Left ventricle myocardium inferior (tissue), 1 donor: ENCODE measurements at regions not wholly inside any gene's neighbourhood (a gene's known extent, or its start where the extent isn't known, plus 50 kb on each side); places are given as distances from the start of the nearest gene placed in this dataset.
"Not testable (repeated sequence)": the region's sequence is repeated elsewhere in the genome, so short reads cannot be mapped to it uniquely, and the experiment has no call there.

Experiments
- DNase-seq: peaks from one replicate; pipeline ENCODE4 v3.0.0-alpha.2; 2020
- H3K27ac ChIP-seq: fragments of 200-600 bp; replicated peaks from 2 replicates; pipeline ENCODE4 v1.8.0; 2021
- H3K27me3 ChIP-seq: fragments of 200-600 bp; 2 replicates; pipeline ENCODE4 v1.8.0; 2021; ENCODE audit warnings: low read depth
- H3K36me3 ChIP-seq: fragments of 200-600 bp; 2 replicates; pipeline ENCODE4 v1.8.0; 2021
- H3K4me1 ChIP-seq: fragments of 200-600 bp; 2 replicates; pipeline ENCODE4 v1.8.0; 2021
- H3K4me3 ChIP-seq: fragments of 200-600 bp; 2 replicates; pipeline ENCODE4 v1.8.0; 2021; ENCODE audit warnings: mild to moderate bottlenecking, moderate library complexity
- H3K9me3 ChIP-seq: fragments of 200-600 bp; replicated peaks from 2 replicates; pipeline ENCODE4 v1.8.0; 2021
- intact Hi-C: fragments of 100-400 bp; cut with micrococcal nuclease; formaldehyde crosslinking; loops from one replicate; pipeline ENCODE4 v1.11.0; 2022
- donor health status: DM: no; HTN: yes; CAD: no; lungs with severe emphysema.

- intact Hi-C loops, DNase-seq, H3K27me3 ChIP-seq, H3K9me3 ChIP-seq, H3K36me3 ChIP-seq, H3K27ac ChIP-seq, H3K4me3 ChIP-seq, H3K4me1 ChIP-seq: not testable (repeated sequence)
Measured at GRCh38 chr5:177836191-177836590, 53.5 kb upstream of the FAM153A start.
